Stimulated activated CD4-positive, alpha-beta T cell treated with anti-CD3 and anti-CD28 coated beads, TNF-alpha, amount 100 ng/mL, for 24 hours (primary cell): ENCODE measurements at regions not wholly inside any gene's neighbourhood (a gene's known extent, or its start where the extent isn't known, plus 50 kb on each side); places are given as distances from the start of the nearest gene placed in this dataset.

Source experiments
- DNase-seq, 3 experiments: peaks; one replicate each; pipeline ENCODE4 v3.0.0-alpha.2; 2020; ENCODE audit warnings: low read depth in 3 of 3

GRCh38 chr15:94008104-94009074 lies 223.0 kb upstream of the MCTP2 start:
- DNase-seq: no peak

GRCh38 chr15:94004697-94005096 lies 226.7 kb upstream of the MCTP2 start:
- no peak for DNase-seq

- DNase-seq: no peak
These were observed 229.3 kb upstream of the MCTP2 start for GRCh38 chr15:94002041-94002440.

GRCh38 chr15:94001255-94001801 lies 230.0 kb upstream of the MCTP2 start:
- DNase-seq: no peak

GRCh38 chr15:94000606-94001005 lies 230.8 kb upstream of the MCTP2 start:
- no peak for DNase-seq

- no peak for DNase-seq
These were observed 234.2 kb upstream of the MCTP2 start for GRCh38 chr15:93997071-93997658.

- DNase-seq: no peak
These were observed 241.8 kb upstream of the MCTP2 start for GRCh38 chr15:93989440-93989998.

- peak in 2 of 3 experiments; percentile 1 to 17 for DNase-seq
These were observed 244.3 kb upstream of the MCTP2 start for GRCh38 chr15:93987068-93987467.

GRCh38 chr15:93986400-93986984 lies 244.9 kb upstream of the MCTP2 start:
- no peak for DNase-seq

GRCh38 chr15:93985925-93986324 lies 245.4 kb upstream of the MCTP2 start:
- no peak for DNase-seq

GRCh38 chr15:93985176-93985575 lies 246.2 kb upstream of the MCTP2 start:
- no peak for DNase-seq

GRCh38 chr15:93983526-93983925 lies 247.8 kb upstream of the MCTP2 start:
- no peak for DNase-seq

GRCh38 chr15:93982226-93982727 lies 249.1 kb upstream of the MCTP2 start:
- DNase-seq: no peak

- DNase-seq: no peak
These were observed 249.7 kb upstream of the MCTP2 start for GRCh38 chr15:93981706-93982105.

- no peak for DNase-seq
These were observed 251.0 kb upstream of the MCTP2 start for GRCh38 chr15:93980261-93980911.

- no peak for DNase-seq
These were observed 256.4 kb upstream of the MCTP2 start for GRCh38 chr15:93974804-93975481.

- no peak for DNase-seq
These were observed 258.1 kb upstream of the MCTP2 start for GRCh38 chr15:93973287-93973686.

GRCh38 chr15:93968773-93969172 lies 262.6 kb upstream of the MCTP2 start:
- DNase-seq: no peak

GRCh38 chr15:93965304-93965908 lies 266.0 kb upstream of the MCTP2 start:
- DNase-seq: no peak

- DNase-seq: no peak
These were observed 276.3 kb upstream of the MCTP2 start for GRCh38 chr15:93954985-93955571.
